Esophagus muscularis mucosa (tissue), 4 donors: ENCODE measurements at regions not wholly inside any gene's neighbourhood (a gene's known extent, or its start where the extent isn't known, plus 50 kb on each side); places are given as distances from the start of the nearest gene placed in this dataset.

Source experiments
- CTCF ChIP-seq, 3 experiments: fragments of 200-600 bp in 2 of 3; fragments of 450-650 bp in 1 of 3; sonication (generic) in 2 of 3; IDR thresholded peaks; one replicate each; pipeline ENCODE4 v1.5.1; 2017 to 2019; ENCODE audit warnings: antibody characterized with exemption in 3 of 3, mild to moderate bottlenecking in 2 of 3, moderate library complexity in 1 of 3
- EP300 ChIP-seq: sonication (generic); formaldehyde crosslinking; IDR thresholded peaks from one replicate; pipeline ENCODE4 v1.6.1; 2017; ENCODE audit warnings: antibody characterized with exemption
- POLR2A ChIP-seq: fragments of 450-650 bp; IDR thresholded peaks from one replicate; pipeline ENCODE4 v1.6.1; 2017; ENCODE audit warnings: antibody characterized with exemption, moderate library complexity, mild to moderate bottlenecking, low read depth

GRCh38 chr5:107272509-107272908 lies 398.2 kb downstream of the EFNA5 start:
- no peak for TF ChIP-seq CTCF (IDR thresholded peaks at IDR 0.05)
- TF ChIP-seq EP300: no peak
- TF ChIP-seq POLR2A: no peak
